Esophagus muscularis mucosa (tissue), 4 donors: ENCODE measurements at regions not wholly inside any gene's neighbourhood (a gene's known extent, or its start where the extent isn't known, plus 50 kb on each side); places are given as distances from the start of the nearest gene placed in this dataset.

Source experiments
- EP300 ChIP-seq: sonication (generic); formaldehyde crosslinking; IDR thresholded peaks from one replicate; pipeline ENCODE4 v1.6.1; 2017; ENCODE audit warnings: antibody characterized with exemption
- POLR2A ChIP-seq: fragments of 450-650 bp; IDR thresholded peaks from one replicate; pipeline ENCODE4 v1.6.1; 2017; ENCODE audit warnings: antibody characterized with exemption, moderate library complexity, mild to moderate bottlenecking, low read depth
- POLR2AphosphoS5 ChIP-seq, 2 donors: sonication (generic); formaldehyde crosslinking; IDR thresholded peaks; one replicate each; pipeline ENCODE4 v1.6.1; 2017; ENCODE audit warnings: antibody characterized with exemption in 2 of 2
- TF ChIP-seq, protein P1 (sequence below), 3 experiments: fragments of 200-600 bp in 2 of 3; fragments of 450-650 bp in 1 of 3; sonication (generic) in 2 of 3; IDR thresholded peaks; one replicate each; pipeline ENCODE4 v1.5.1; 2017 to 2019; ENCODE audit warnings: antibody characterized with exemption in 3 of 3, mild to moderate bottlenecking in 2 of 3, moderate library complexity in 1 of 3

GRCh38 chr3:181174022-181174421, 184.5 kb upstream of the DNAJC19 start:
- TF ChIP-seq, protein P1, sequence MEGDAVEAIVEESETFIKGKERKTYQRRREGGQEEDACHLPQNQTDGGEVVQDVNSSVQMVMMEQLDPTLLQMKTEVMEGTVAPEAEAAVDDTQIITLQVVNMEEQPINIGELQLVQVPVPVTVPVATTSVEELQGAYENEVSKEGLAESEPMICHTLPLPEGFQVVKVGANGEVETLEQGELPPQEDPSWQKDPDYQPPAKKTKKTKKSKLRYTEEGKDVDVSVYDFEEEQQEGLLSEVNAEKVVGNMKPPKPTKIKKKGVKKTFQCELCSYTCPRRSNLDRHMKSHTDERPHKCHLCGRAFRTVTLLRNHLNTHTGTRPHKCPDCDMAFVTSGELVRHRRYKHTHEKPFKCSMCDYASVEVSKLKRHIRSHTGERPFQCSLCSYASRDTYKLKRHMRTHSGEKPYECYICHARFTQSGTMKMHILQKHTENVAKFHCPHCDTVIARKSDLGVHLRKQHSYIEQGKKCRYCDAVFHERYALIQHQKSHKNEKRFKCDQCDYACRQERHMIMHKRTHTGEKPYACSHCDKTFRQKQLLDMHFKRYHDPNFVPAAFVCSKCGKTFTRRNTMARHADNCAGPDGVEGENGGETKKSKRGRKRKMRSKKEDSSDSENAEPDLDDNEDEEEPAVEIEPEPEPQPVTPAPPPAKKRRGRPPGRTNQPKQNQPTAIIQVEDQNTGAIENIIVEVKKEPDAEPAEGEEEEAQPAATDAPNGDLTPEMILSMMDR (IDR thresholded peaks at IDR 0.05), result no peak
- no peak for TF ChIP-seq POLR2AphosphoS5 (IDR thresholded peaks at IDR 0.05)
- TF ChIP-seq POLR2A, result no peak
- no peak for TF ChIP-seq EP300
